ENCODE measurements at regions not wholly inside any gene's neighbourhood (a gene's known extent, or its start where the extent isn't known, plus 50 kb on each side); places are given as distances from the start of the nearest gene placed in this dataset.
A peak's percentile ranks its signal among the peaks of the same experiment; 100 is the strongest.

DNA sequence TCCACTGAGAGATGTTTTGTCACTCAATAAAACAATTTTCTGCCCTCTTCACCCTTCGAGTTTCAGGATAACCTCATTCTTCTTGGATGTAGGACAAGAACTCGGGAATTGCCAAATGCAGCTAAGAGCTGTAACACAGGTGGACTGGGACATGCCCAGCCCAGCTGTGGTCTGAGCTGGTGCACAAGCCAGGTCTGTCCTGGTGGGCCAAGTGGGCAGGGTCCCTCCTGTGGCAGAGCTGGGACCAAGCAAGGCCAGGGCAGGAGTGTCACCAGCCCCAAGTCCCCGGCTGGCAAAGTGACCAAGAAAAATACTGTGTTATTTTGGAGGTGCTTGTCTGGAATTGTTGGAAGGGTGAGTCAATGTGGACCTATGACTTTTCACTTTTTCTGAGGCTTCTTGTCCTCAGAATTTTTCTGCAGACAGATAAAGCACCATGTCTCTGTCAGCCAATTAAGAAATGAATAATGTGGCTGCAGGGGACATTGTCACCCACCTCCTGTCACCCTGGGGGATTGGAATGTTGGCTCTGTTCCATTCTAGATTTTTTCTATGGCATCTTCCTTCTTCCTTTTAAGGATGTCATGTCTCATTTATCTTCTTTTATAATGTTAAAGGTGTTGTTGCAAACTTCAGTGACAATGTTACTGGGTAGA lies 645.2 kb upstream of the EPHA6 start:
- DNase-seq = no peak

DNA sequence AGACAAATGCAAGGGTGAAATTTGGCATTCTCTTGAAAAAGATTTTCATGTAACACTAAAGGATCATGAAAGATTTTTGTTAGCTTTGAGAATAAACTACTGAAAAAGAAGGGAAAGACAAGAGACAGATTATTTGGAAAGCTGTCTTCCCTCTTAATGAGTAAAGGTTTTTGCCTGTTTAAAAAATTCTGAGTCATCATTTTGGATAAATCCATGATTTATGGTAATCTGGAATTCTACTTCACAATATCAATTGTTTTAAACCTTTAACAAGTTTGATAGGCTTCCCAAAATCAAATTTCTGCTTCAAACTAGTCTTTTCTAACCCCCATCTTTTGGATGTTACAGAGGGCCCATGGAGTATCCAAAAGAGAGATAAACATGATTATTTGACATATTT lies 641.5 kb upstream of the EPHA6 start:
- DNase-seq = no peak

GRCh38 chr3:96175500-96175899 lies 638.9 kb upstream of the EPHA6 start:
- no peak for DNase-seq

- no peak for DNase-seq
Observed at GRCh38 chr3:96182756-96183155, 631.6 kb upstream of the EPHA6 start.

- DNase-seq = no peak
Observed at GRCh38 chr3:96183871-96184270, 630.5 kb upstream of the EPHA6 start.

DNA sequence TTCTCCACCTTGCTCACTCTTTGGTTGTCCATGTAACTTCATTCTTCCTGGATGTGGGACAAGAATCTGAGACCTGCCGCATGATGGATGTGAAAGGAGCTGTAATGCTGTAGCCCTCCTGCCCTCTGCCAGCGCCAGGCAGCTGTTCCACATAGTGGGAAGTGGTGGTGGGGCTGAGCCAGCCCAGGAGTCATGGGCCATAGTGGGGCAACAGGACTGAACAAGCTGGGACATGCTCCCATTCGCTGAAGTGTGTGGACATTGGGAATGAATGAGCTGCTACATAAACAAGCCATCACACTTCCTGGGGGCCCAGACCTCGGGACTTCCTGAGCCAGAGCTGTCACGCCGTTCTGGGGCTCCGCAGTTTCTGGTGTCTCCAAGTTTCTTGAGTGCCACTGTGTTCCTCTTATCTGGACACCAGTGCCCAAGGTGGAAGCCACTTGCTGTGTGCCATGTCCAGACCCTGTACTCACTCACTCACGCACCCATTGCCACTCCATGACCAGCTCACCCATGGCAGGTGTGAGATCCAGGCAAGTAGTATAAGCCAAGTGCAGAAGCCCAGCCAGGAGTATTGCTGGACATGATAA lies 624.3 kb upstream of the EPHA6 start:
- no peak for DNase-seq

GRCh38 chr3:96192966-96193550 lies 621.3 kb upstream of the EPHA6 start:
- DNase-seq = no peak

GRCh38 chr3:96200897-96201296 lies 613.5 kb upstream of the EPHA6 start:
- DNase-seq = no peak

DNA sequence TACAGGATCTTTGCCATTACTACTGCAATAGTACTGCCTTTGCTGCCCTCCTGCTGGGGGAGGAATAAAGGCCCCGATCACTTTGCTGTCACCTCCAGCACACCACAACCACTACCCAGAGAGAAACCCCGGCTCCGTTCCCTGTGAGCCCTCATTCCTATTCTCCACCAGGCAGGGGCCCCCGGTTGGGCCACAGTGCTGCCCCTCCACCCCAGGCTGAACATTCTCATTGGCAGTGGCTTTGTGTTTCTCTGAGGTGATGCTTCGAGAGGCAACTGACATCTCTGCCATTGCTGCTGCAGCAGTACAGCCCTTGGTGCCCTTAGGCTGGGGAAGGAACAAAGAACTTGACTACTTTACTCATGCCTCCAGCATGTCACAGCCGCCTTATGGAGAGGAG lies 612.9 kb upstream of the EPHA6 start:
- no peak for DNase-seq

DNA sequence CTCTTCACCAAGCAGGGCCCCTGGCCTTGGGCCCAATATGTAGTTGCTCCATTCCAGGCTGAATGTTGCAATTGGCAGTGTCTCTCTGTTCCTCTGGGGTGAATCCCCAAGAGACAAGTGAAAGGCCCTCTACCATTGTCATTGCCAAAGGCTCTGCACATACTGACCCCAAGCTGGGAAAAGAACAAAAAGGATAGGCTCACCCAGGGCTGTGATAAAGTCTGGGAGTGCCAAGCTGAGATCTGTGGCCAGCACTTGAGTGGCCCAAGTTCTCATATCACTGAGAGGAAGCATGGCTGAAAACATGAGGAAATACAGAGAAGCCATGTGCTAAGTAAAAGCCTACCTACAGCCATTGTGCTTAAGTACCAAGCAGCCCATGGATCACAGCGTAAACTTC lies 612.2 kb upstream of the EPHA6 start:
- no peak for DNase-seq

GRCh38 chr3:96209699-96210098 lies 604.7 kb upstream of the EPHA6 start:
- no peak for DNase-seq

GRCh38 chr3:96213393-96213792 lies 601.0 kb upstream of the EPHA6 start:
- no peak for DNase-seq

- DNase-seq = no peak
Observed at GRCh38 chr3:96214941-96215340, 599.5 kb upstream of the EPHA6 start.

- no peak for DNase-seq
Observed at GRCh38 chr3:96225494-96225893, 588.9 kb upstream of the EPHA6 start.

DNA sequence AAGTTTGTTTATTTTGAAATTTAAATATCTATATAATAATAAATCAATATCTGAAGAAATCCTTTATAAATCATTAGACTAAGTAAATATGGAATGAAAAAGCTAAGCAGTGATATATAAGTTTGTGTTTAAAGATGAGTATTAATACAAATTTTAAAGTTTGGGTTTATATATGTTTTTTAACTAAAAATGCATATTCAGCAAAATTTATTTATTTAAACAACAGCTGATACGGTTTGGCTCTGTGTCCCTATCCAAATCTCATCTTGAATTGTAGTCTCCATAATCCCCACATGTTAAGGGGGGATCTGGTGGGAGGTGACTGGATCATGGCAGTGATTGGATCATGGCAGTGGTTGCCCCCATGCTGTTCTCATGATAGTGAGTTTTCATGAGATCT lies 580.7 kb upstream of the EPHA6 start:
- DNase-seq = no peak

GRCh38 chr3:96236522-96236921 lies 577.9 kb upstream of the EPHA6 start:
- peak in 1 of 2 experiments; percentile 14 for DNase-seq

GRCh38 chr3:96259299-96259698 lies 555.1 kb upstream of the EPHA6 start:
- no peak for DNase-seq

GRCh38 chr3:96264701-96265100 lies 549.7 kb upstream of the EPHA6 start:
- no peak for DNase-seq

GRCh38 chr3:96266395-96267190 lies 547.8 kb upstream of the EPHA6 start:
- DNase-seq = no peak

DNA sequence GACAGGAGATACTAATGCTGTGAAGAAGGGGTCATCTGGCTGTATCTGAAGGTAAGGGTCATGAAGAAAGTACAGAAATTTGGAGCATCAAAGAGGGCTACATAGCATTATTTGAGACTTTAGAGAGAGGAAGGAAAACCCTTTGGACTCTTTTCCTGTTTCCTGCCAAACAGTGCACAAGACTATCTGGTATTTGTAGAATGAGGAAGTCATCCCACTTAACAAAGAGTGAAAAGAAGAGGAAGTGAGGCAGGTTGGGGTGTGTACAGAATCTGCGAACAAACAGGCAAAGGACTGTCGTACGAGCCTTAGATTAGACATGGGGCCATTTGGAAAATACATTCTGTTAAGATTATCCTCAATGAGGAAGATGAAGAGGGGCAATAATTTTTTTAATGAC lies 546.8 kb upstream of the EPHA6 start:
- DNase-seq = no peak

DNA sequence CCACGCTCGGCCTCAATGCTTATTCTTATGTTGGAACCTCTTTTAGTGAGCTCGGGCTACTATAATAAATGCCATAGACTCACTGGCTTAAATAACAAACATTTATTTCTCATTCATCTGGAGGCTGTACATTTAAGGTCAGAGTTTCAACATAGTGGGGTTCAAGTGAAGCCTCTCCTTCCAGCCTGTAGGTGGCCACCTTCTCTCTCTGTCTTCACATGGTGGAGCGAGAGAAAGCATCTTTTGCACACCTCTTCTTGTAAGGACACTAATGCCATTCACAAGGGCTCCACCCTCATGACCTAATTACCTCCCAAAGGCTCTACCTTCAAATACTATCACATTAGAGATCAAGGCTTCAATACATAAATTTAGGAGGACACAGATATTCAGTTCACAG lies 520.3 kb upstream of the EPHA6 start:
- DNase-seq = no peak

DNA sequence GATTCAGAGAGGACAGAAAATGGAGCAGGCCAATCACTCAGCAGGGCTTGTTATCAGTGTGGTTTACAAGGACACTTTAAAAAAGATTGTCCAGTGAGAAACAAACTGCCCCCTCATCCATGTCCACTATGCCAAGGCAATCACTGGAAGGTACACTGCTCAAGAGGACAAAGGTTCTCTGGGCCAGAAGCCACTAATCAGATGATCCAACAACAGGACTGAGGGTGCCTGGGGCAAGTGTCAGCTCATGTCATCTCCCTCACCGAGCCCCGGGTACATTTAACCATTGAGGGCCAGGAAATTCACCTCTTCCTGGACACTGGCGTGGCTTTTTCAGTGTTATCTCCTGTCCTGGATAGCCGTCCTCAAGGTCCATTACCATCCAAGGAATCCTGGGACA lies 513.7 kb upstream of the EPHA6 start:
- DNase-seq = no peak

- peak in 1 of 2 experiments; percentile 71 for DNase-seq
Observed at GRCh38 chr3:96319166-96319565, 495.2 kb upstream of the EPHA6 start.

DNA sequence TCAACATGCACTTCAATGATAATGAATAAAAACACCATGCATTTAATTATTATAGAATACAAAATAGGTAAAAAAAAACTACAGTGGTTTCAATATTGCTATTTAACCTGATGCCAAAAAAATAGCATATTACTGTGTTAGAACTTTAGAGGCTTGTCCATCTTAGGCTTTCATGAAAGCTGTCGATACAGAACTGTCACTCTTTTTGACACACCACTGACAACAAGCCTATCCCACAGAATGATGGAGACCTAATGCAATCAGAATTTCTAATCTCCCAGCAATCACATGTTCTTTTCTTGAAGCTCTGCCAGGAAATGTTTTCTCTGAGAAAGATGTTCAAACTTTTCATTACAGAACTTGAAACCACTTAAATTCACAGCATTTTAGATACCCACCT lies 490.3 kb upstream of the EPHA6 start:
- no peak for DNase-seq

Measured in NCI-H446 (cell line).